ENCODE measurements at regions not wholly inside any gene's neighbourhood (a gene's known extent, or its start where the extent isn't known, plus 50 kb on each side); places are given as distances from the start of the nearest gene placed in this dataset.

DNA sequence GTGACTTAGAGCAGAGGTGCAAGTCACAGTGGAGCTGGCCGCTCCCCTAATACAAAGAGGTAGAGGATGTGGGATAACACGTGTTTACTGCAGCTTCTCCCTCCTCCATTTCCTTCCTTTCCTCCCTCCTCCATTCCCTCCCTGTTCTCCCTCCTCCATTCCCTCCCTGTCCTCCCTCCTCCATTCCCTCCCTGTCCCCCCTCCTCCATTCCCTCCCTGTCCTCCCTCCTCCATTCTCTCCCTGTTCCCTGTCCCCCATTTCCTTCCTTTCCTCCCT, 124.0 kb downstream of the CRYAA start:
- TF ChIP-seq, protein P1, sequence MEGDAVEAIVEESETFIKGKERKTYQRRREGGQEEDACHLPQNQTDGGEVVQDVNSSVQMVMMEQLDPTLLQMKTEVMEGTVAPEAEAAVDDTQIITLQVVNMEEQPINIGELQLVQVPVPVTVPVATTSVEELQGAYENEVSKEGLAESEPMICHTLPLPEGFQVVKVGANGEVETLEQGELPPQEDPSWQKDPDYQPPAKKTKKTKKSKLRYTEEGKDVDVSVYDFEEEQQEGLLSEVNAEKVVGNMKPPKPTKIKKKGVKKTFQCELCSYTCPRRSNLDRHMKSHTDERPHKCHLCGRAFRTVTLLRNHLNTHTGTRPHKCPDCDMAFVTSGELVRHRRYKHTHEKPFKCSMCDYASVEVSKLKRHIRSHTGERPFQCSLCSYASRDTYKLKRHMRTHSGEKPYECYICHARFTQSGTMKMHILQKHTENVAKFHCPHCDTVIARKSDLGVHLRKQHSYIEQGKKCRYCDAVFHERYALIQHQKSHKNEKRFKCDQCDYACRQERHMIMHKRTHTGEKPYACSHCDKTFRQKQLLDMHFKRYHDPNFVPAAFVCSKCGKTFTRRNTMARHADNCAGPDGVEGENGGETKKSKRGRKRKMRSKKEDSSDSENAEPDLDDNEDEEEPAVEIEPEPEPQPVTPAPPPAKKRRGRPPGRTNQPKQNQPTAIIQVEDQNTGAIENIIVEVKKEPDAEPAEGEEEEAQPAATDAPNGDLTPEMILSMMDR (conservative IDR thresholded peaks at IDR 0.05; ENCODE audit: low read depth, low read length) = no peak
- TF ChIP-seq EZH2 (IDR thresholded peaks at IDR 0.05; ENCODE audit: borderline replicate concordance, low read depth, low read length, poor library complexity, severe bottlenecking) = no peak
- intact Hi-C loops (cut with micrococcal nuclease; ENCODE audit: unreplicated experiment) = no loop called here
- Histone ChIP-seq H3K27me3 (replicated peaks; ENCODE audit: insufficient read depth, low read depth, low read length, poor library complexity) (no peaks in the 10 kb centered on the region), H3K4me1 (ENCODE audit: insufficient read depth, low read length, poor library complexity, severe bottlenecking) (no peaks in the 10 kb centered on the region), H3K36me3 (ENCODE audit: insufficient read depth, low read length, poor library complexity, severe bottlenecking) (no peaks in the 10 kb centered on the region), H3K4me3 (ENCODE audit: low read depth, low read length, poor library complexity, severe bottlenecking) (no peak overlapping the region), H3K9me3 (ENCODE audit: low read depth, low read length, poor library complexity, severe bottlenecking) (no peaks in the 10 kb centered on the region), H3K27ac (ENCODE audit: low read depth, low read length, poor library complexity, severe bottlenecking) (no peak overlapping the region)
- POLR2A ChIA-PET (ENCODE audit: low non-redundant PET) = no interaction called here
- BruUV-seq (replicated peaks) = no TSS peak
- CTCF ChIA-PET = no interaction called here
- no peak for DNase-seq (ENCODE audit: low spot score)

DNA sequence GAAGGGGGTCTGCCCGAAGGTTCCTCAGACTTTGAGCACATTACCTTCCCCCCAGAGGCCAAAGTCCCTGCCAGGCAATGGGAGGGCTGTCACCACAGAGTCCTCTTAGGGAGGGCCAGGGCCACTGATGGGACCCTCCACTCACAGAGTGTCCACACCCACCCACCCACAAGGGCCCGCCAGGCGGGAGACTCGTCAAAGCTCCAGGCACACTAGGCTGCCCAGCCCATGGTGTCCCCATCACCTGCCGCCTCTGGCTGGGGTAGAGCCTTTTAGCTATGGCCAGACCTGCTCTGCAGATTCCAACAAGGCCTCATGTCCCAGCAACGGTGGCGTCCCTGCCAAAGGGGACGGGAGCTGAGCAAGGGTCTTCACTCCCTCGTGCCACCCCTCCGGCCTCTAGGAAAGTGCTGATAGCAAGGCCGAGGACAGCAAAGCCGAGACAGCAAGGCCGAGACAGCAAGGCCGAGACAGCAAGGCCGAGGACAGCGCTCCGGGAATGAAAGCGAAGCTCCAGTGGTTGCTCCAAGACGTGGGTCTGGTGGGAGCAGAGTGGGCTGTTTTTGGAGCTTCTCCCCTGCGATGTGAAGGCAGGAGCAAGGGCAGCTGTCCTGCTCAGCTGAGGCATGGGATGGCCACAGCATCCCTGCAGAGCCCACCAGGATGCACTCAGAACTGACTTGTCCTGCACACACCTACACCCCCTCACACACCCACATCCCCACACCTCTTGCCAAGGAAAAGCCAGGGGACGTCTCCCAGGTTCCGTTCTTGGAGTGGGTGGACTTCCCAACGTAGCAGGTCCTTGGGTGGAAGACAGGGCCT, 123.4 kb downstream of the CRYAA start:
- no peak for DNase-seq (ENCODE audit: low spot score)
- Histone ChIP-seq H3K36me3 (ENCODE audit: insufficient read depth, low read length, poor library complexity, severe bottlenecking) (no peaks in the 10 kb centered on the region), H3K9me3 (ENCODE audit: low read depth, low read length, poor library complexity, severe bottlenecking) (no peaks in the 10 kb centered on the region), H3K27me3 (replicated peaks; ENCODE audit: insufficient read depth, low read depth, low read length, poor library complexity) (no peaks in the 10 kb centered on the region), H3K4me3 (ENCODE audit: low read depth, low read length, poor library complexity, severe bottlenecking) (no peak overlapping the region), H3K4me1 (ENCODE audit: insufficient read depth, low read length, poor library complexity, severe bottlenecking) (no peaks in the 10 kb centered on the region), H3K27ac (ENCODE audit: low read depth, low read length, poor library complexity, severe bottlenecking) (no peak overlapping the region)
- intact Hi-C loops (cut with micrococcal nuclease; ENCODE audit: unreplicated experiment) = no loop called here
- TF ChIP-seq EZH2 (IDR thresholded peaks at IDR 0.05; ENCODE audit: borderline replicate concordance, low read depth, low read length, poor library complexity, severe bottlenecking) = no peak
- CTCF ChIA-PET = no interaction called here
- no TSS peak for BruUV-seq (replicated peaks)
- POLR2A ChIA-PET (ENCODE audit: low non-redundant PET) = interaction anchor here (0.7 kb wide), 1 partner anchor 9 kb away, joined by 21 read pairs; no protein-coding TSS in a partner anchor

DNA sequence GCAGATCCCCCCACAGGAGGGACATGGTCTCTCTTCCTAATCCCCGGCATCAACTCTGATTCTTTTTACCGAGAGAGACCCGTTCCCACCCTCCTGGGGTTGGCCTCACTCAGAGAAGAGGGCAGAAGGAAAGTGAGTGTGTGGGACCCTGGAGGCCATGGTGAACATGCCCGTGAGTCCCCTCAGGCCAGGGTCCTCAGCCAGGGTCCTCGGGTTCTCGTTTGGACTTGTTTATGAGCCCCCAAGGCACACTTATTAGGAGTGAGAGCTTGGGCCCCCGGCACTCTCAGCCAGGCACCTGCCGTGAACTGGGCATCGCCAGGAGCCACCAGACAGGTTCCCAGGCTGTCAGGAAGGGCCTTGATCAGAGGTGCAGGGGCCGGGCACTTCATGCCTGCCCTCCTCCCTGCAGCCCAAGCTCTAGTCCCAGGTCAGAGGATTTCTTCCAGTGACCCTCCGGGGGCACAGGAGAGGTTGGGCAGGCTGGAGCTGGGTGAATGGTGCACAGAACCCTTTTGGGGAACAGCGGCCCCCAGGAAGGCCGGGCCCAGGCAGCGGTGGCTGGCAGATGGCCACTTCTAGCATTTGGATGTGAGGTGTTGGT, 122.6 kb downstream of the CRYAA start:
- ChIA-PET POLR2A (ENCODE audit: low non-redundant PET) (no interaction called here), CTCF (no interaction called here)
- H3K4me1 ChIP-seq (ENCODE audit: insufficient read depth, low read length, poor library complexity, severe bottlenecking) = no peaks in the 10 kb centered on the region
- H3K27ac ChIP-seq (ENCODE audit: low read depth, low read length, poor library complexity, severe bottlenecking) = no peak overlapping the region
- DNase-seq (ENCODE audit: low spot score) = no peak
- BruUV-seq (replicated peaks) = no TSS peak
- no peak for TF ChIP-seq EZH2 (IDR thresholded peaks at IDR 0.05; ENCODE audit: borderline replicate concordance, low read depth, low read length, poor library complexity, severe bottlenecking)
- TF ChIP-seq, protein P1 (conservative IDR thresholded peaks at IDR 0.05; ENCODE audit: low read depth, low read length) = no peak
- H3K9me3 ChIP-seq (ENCODE audit: low read depth, low read length, poor library complexity, severe bottlenecking) = no peaks in the 10 kb centered on the region
- H3K27me3 ChIP-seq (replicated peaks; ENCODE audit: insufficient read depth, low read depth, low read length, poor library complexity) = no peaks in the 10 kb centered on the region
- no peaks in the 10 kb centered on the region for H3K36me3 ChIP-seq (ENCODE audit: insufficient read depth, low read length, poor library complexity, severe bottlenecking)
- no peak overlapping the region for H3K4me3 ChIP-seq (ENCODE audit: low read depth, low read length, poor library complexity, severe bottlenecking)
- intact Hi-C loops (cut with micrococcal nuclease; ENCODE audit: unreplicated experiment) = no loop called here

Data from A673 (cell line).